ENCODE measurements at regions not wholly inside any gene's neighbourhood (a gene's known extent, or its start where the extent isn't known, plus 50 kb on each side); places are given as distances from the start of the nearest gene placed in this dataset.

GRCh38 chr20:57914205-57914604, 204.4 kb upstream of the PMEPA1 start (continued):
- no peak for TF ChIP-seq SIN3A (conservative IDR thresholded peaks at IDR 0.05 in 1 of 2, IDR thresholded peaks at IDR 0.05 in 1 of 2; ENCODE audit: low read depth in 1 of 2, low read length in 2 of 2)
- no peak for TF ChIP-seq RXRA (IDR thresholded peaks at IDR 0.05; ENCODE audit: insufficient read depth, low read depth, low read length)
- TF ChIP-seq HDAC2 (IDR thresholded peaks at IDR 0.05; ENCODE audit: borderline replicate concordance in 1 of 2, low read depth in 2 of 2, low read length in 2 of 2), result no peak
- TF ChIP-seq POLR2AphosphoS5 (IDR thresholded peaks at IDR 0.05; ENCODE audit: low read depth, low read length), result no peak

Data from H1 (cell line).